DOHH2 (cell line): ENCODE measurements at regions not wholly inside any gene's neighbourhood (a gene's known extent, or its start where the extent isn't known, plus 50 kb on each side); places are given as distances from the start of the nearest gene placed in this dataset.

Source experiments
- EZH2phosphoT487 ChIP-seq: fragments of 200-600 bp; sonication (generic); IDR thresholded peaks from 2 replicates; pipeline ENCODE4 v1.6.1; 2017; ENCODE audit warnings: borderline replicate concordance, mild to moderate bottlenecking, antibody characterized with exemption, low read length, moderate library complexity, mixed read lengths
- TF ChIP-seq, protein P1 (sequence below): fragments of 200-600 bp; sonication (generic); IDR thresholded peaks from one replicate; pipeline ENCODE4 v1.5.1; 2014; ENCODE audit warnings: antibody characterized with exemption, mild to moderate bottlenecking, low read depth, low read length; ENCODE audit not compliant: poor library complexity, severe bottlenecking

DNA sequence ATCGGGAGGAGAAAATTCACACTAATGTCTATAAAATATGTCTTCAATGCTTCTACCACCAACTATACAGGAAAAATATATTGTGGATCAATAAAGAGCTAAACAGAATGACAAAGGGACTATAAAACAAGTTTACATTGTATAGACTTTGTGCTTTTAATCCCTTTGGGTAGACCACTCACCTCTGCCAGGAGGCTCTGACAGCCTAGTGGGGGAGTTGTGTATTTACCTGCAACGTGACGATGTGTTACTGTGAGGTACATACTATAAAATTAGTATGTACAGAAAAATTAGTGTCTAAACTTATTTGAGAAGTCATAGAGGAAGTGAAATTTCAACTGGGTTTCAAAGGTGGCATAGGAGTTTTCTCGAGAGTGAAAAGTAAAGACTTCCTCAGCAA is 243.3 kb upstream of the REG3G start:
- TF ChIP-seq, protein P1, sequence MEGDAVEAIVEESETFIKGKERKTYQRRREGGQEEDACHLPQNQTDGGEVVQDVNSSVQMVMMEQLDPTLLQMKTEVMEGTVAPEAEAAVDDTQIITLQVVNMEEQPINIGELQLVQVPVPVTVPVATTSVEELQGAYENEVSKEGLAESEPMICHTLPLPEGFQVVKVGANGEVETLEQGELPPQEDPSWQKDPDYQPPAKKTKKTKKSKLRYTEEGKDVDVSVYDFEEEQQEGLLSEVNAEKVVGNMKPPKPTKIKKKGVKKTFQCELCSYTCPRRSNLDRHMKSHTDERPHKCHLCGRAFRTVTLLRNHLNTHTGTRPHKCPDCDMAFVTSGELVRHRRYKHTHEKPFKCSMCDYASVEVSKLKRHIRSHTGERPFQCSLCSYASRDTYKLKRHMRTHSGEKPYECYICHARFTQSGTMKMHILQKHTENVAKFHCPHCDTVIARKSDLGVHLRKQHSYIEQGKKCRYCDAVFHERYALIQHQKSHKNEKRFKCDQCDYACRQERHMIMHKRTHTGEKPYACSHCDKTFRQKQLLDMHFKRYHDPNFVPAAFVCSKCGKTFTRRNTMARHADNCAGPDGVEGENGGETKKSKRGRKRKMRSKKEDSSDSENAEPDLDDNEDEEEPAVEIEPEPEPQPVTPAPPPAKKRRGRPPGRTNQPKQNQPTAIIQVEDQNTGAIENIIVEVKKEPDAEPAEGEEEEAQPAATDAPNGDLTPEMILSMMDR = no peak
- no peak for TF ChIP-seq EZH2phosphoT487
